Suprapubic skin (tissue), 3 donors: ENCODE measurements at regions not wholly inside any gene's neighbourhood (a gene's known extent, or its start where the extent isn't known, plus 50 kb on each side); places are given as distances from the start of the nearest gene placed in this dataset.

ENCODE experiments used
- CTCF ChIP-seq, 2 donors: fragments of 200-600 bp in 1 of 2; fragments of 450-650 bp in 1 of 2; sonication (generic) in 1 of 2; IDR thresholded peaks; one replicate each; pipeline ENCODE4 v1.5.1; 2016 to 2019; ENCODE audit warnings: antibody characterized with exemption in 2 of 2, mild to moderate bottlenecking in 1 of 2, moderate library complexity in 1 of 2
- EP300 ChIP-seq: sonication (generic); formaldehyde crosslinking; IDR thresholded peaks from one replicate; pipeline ENCODE4 v1.6.1; 2017; ENCODE audit warnings: antibody characterized with exemption
- POLR2A ChIP-seq, 2 donors: fragments of 450-650 bp; IDR thresholded peaks; one replicate each; pipeline ENCODE4 v1.6.1; 2017; ENCODE audit warnings: antibody characterized with exemption in 2 of 2, mild to moderate bottlenecking in 2 of 2, moderate library complexity in 2 of 2

GRCh38 chr2:7286120-7286519, 368.9 kb downstream of the RNF144A start:
- TF ChIP-seq CTCF (IDR thresholded peaks at IDR 0.05) (no peak), POLR2A (IDR thresholded peaks at IDR 0.05) (no peak), EP300 (no peak)
